Stimulated activated effector memory CD8-positive, alpha-beta T cell treated with anti-CD3 and anti-CD28 coated beads, Interleukin-12 subunit alpha, Interleukin-12 subunit beta, amount 100 ng/mL, for 72 hours (primary cell): ENCODE measurements at regions not wholly inside any gene's neighbourhood (a gene's known extent, or its start where the extent isn't known, plus 50 kb on each side); places are given as distances from the start of the nearest gene placed in this dataset.
"Not testable (repeated sequence)": the region's sequence is repeated elsewhere in the genome, so short reads cannot be mapped to it uniquely, and the experiment has no call there.

Source experiments
- ATAC-seq: fragments of 150-1000 bp; cut with Tn5 transposase; 2 replicates; pipeline ENCODE4 v1.10.0; 2021
- DNase-seq, 2 donors: peaks; one replicate each; pipeline ENCODE4 v3.0.0; 2021 to 2022; ENCODE audit warnings: low spot score in 2 of 2
- H3K27ac Mint-ChIP-seq: one replicate; pipeline ENCODE4 v1.8.0; 2022; ENCODE audit warnings: mild to moderate bottlenecking, mixed read lengths
- H3K36me3 Mint-ChIP-seq: one replicate; pipeline ENCODE4 v1.8.0; 2022; ENCODE audit warnings: mild to moderate bottlenecking, mixed read lengths
- H3K4me1 Mint-ChIP-seq: one replicate; pipeline ENCODE4 v1.8.0; 2022; ENCODE audit warnings: mixed read lengths
- H3K4me3 Mint-ChIP-seq: one replicate; pipeline ENCODE4 v1.8.0; 2022; ENCODE audit warnings: mild to moderate bottlenecking, mixed read lengths
- H3K9me3 Mint-ChIP-seq: one replicate; pipeline ENCODE4 v1.8.0; 2022; ENCODE audit warnings: mixed read lengths

DNA sequence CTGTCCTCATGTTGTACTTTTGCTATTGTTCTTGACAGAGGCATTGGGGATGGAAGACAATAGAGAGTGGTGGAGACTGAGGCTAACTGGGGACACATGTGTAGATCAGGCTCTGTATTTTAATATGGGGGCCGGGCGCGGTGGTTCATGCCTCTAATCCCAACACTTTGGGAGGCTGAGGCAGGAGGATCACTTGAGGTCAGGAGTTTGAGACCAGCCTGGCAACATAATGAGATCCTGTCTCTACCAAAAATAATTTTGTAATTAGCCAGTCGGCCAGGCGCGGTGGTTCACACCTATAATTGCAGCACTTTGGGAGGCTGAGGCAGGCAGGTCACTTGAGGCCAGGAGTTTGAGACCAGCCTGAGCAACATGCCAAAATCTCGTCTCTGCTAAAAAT is 72.5 kb upstream of the FOXK1 start:
- not testable (repeated sequence) for H3K9me3 Mint-ChIP-seq, ATAC-seq, H3K27ac Mint-ChIP-seq, H3K4me3 Mint-ChIP-seq, H3K36me3 Mint-ChIP-seq, DNase-seq
- H3K4me1 Mint-ChIP-seq: peaks cover 10% of the 10 kb centered on the region

DNA sequence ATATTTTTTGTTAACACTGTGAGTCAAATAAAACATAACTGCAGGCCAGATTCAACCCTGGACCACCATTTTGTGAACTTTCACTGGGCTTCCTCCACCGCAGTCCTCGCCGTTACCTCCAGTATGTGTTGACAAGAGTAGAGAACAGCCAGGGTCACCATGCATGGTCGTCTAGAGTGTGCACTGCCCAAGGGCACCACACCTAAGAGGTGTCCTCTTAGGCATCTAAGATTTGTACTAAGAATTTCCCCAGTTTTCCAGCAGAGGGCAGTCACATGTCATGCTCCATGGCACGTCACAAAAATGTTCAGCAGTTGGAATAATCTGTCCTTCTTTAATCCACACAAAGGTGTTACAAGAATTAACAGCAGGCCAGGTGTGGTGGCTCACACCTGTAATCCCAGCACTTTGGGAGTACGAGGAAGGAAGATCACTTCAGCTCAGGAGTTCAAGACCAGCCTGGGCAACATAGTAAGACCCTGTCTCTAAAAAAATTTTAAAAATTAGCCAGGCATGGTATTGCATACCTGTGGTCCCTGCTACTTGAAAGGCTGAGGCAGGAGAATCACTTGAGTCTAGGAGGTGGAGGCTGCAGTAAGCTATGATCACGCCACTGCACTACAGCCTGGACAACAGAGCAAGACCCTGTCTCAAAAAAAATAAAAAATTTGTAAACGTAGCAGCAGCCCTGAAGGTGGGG is 71.2 kb upstream of the FOXK1 start:
- Mint-ChIP-seq H3K36me3 (no peaks in the 10 kb centered on the region), H3K4me1 (peaks cover 10% of the 10 kb centered on the region), H3K9me3 (no peaks in the 10 kb centered on the region), H3K4me3 (no peak overlapping the region), H3K27ac (no peak overlapping the region)
- ATAC-seq (peak; percentile 77), DNase-seq (peak; percentile 28 to 65)

DNA sequence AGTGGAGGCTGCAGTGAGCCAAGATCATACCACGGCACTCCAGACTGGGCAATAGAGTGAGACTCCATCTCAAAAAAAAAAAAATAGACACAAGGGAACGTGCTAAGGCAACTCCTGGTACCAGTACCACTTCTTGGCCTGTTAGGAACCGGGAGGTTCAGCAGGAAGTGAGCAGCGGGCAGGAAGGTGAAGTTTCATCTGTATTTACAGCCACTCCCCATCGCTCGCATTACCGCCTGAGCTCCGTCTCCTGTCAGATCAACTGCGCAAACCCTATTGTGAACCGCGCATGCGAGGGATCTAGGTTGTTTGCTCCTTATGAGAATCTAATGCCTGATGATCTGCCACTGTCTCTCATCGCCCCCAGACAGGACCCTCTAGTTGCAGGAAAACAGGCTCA is 69.9 kb upstream of the FOXK1 start:
- no peaks in the 10 kb centered on the region for H3K9me3 Mint-ChIP-seq
- peaks cover 10% of the 10 kb centered on the region for H3K4me1 Mint-ChIP-seq
- no peaks in the 10 kb centered on the region for H3K36me3 Mint-ChIP-seq
- ATAC-seq (no peak), DNase-seq (no peak)
- H3K27ac Mint-ChIP-seq: no peak overlapping the region
- H3K4me3 Mint-ChIP-seq: no peak overlapping the region

DNA sequence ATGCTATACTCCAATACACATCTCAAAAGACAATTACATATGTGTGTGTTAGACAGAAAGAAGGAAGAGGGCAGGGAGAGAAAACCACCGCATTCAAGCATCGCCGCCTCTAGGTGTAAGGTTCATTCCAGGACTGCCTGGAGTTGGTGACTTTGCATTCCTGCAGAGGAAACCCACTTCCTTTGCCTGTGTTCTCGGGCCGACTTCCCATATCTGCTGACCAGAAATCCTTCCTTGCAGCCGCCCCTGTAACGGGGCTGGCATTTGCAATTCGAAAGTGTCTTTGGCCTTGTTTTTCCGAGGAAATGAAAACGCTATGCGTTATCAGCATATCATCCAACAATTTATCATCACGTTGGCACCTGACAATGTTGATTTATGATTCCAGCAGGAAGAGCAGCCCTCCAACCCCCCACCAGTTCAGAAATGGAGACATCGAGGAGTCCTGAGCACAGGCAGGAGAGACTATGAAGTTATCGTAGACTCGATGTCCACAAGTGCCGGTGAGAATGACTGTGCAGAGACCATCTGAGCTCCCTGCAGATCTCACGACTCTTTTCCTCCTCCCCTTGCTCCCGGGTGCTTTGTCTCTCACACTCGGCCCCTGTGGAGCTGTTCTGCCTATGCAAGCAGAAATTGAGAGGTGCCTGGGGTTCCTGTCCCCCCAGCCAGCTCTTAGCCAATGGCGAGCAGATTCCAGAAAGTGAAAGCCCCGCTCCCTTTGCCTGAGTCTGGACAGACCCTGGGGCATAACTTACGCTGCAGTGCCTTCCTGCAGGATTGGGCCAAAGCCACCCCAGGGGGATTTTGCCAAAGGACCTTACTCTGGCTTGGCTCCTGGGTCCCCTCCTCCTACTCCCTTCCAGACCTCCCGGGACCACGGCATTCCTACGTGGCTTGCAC is 68.9 kb upstream of the FOXK1 start:
- no peak for DNase-seq
- Mint-ChIP-seq H3K27ac (no peak overlapping the region), H3K4me1 (peaks cover 10% of the 10 kb centered on the region), H3K36me3 (no peaks in the 10 kb centered on the region), H3K4me3 (peak overlapping the region; percentile 11), H3K9me3 (no peaks in the 10 kb centered on the region)
- ATAC-seq: no peak

DNA sequence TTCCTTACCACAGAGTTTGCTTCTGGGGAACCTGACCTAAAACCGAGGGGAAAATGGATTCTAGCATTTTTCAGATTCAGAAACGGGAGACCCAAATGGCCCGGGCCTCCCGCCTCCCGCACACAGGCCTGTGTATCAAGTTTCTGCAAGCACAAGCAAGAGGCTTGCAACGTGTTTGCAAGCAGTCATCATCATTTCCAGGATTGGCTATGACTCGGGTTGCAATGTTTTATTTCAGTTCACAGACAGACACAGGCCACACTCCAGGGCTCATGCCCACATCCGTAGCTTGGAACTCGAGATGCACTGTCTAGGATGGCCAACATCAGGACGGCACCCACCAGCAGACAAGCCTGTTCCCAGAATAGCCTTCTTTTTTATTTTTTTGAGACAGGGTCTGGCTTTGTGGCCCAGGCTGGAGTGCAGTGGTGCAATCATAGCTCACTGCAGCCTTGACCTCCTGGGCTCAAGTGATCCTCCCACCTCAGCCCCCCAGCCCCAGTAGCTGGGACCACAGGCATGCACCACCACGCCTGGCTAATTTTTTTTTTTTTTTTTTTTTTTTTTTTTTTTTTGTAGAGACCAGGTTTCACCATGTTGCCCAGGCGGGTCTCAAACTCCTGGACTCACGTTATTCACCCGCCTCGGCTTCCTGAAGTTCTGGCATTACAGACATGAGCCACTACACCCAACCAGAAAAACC is 68.1 kb upstream of the FOXK1 start:
- Mint-ChIP-seq H3K36me3 (no peaks in the 10 kb centered on the region), H3K27ac (no peak overlapping the region), H3K4me3 (no peak overlapping the region), H3K4me1 (peaks cover 10% of the 10 kb centered on the region), H3K9me3 (no peaks in the 10 kb centered on the region)
- ATAC-seq (no peak), DNase-seq (no peak)

GRCh38 chr7:4616116-4616515 is 66.0 kb upstream of the FOXK1 start:
- no peak overlapping the region for H3K27ac Mint-ChIP-seq
- DNase-seq (no peak), ATAC-seq (no peak)
- H3K4me1 Mint-ChIP-seq: peaks cover 10% of the 10 kb centered on the region
- H3K4me3 Mint-ChIP-seq: no peak overlapping the region
- no peaks in the 10 kb centered on the region for H3K36me3 Mint-ChIP-seq
- H3K9me3 Mint-ChIP-seq: no peaks in the 10 kb centered on the region

GRCh38 chr7:4621396-4621795 is 60.7 kb upstream of the FOXK1 start:
- H3K9me3 Mint-ChIP-seq: peaks cover 3% of the 10 kb centered on the region
- H3K4me3 Mint-ChIP-seq: no peak overlapping the region
- DNase-seq: no peak
- H3K27ac Mint-ChIP-seq: no peak overlapping the region
- H3K36me3 Mint-ChIP-seq: no peaks in the 10 kb centered on the region
- no peak for ATAC-seq
- H3K4me1 Mint-ChIP-seq: no peaks in the 10 kb centered on the region

- H3K4me3 Mint-ChIP-seq: no peak overlapping the region
- DNase-seq: no peak
- no peak overlapping the region for H3K27ac Mint-ChIP-seq
- ATAC-seq: no peak
- peaks cover 3% of the 10 kb centered on the region for H3K9me3 Mint-ChIP-seq
- no peaks in the 10 kb centered on the region for H3K4me1 Mint-ChIP-seq
- no peaks in the 10 kb centered on the region for H3K36me3 Mint-ChIP-seq
Observed at GRCh38 chr7:4626318-4626845, 55.7 kb upstream of the FOXK1 start.

DNA sequence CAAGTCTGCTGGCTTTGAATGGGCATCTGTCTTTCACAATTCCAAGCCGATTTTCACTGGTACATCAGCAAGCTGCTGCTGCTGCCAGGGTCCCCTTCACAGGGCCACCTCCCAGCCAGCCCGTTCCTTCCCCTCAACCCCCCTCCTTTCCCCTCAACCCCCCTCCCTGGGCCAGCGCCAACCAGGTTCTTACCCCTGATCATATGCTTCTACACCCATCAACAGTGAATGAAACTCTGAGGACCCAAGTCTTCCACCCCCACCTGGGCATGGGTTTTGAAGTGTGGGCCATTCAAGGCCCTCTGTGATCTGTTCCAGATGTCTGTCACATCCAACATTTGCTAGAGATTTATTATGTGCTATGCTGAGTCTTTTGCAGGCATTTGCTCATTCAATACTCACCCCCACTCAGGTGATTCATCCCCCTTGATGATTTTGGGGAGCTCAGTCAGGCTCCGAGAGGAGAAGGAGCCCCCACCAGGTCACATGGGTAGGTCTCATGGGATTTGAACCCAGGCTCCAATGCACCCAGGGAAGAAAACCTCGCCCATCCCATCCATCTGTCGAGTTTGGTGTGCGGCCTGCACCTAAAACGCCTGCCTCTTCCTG is 52.7 kb upstream of the FOXK1 start:
- DNase-seq (no peak), ATAC-seq (no peak)
- Mint-ChIP-seq H3K4me1 (no peaks in the 10 kb centered on the region), H3K9me3 (no peaks in the 10 kb centered on the region), H3K36me3 (no peaks in the 10 kb centered on the region), H3K4me3 (no peak overlapping the region), H3K27ac (no peak overlapping the region)

GRCh38 chr7:4631380-4632179 is 50.5 kb upstream of the FOXK1 start:
- H3K4me3 Mint-ChIP-seq: no peak overlapping the region
- no peak for ATAC-seq
- no peaks in the 10 kb centered on the region for H3K36me3 Mint-ChIP-seq
- H3K9me3 Mint-ChIP-seq: no peaks in the 10 kb centered on the region
- no peak for DNase-seq
- no peaks in the 10 kb centered on the region for H3K4me1 Mint-ChIP-seq
- H3K27ac Mint-ChIP-seq: no peak overlapping the region
